ENCODE measurements at regions not wholly inside any gene's neighbourhood (a gene's known extent, or its start where the extent isn't known, plus 50 kb on each side); places are given as distances from the start of the nearest gene placed in this dataset.
"Not testable (repeated sequence)": the region's sequence is repeated elsewhere in the genome, so short reads cannot be mapped to it uniquely, and the experiment has no call there.

DNA sequence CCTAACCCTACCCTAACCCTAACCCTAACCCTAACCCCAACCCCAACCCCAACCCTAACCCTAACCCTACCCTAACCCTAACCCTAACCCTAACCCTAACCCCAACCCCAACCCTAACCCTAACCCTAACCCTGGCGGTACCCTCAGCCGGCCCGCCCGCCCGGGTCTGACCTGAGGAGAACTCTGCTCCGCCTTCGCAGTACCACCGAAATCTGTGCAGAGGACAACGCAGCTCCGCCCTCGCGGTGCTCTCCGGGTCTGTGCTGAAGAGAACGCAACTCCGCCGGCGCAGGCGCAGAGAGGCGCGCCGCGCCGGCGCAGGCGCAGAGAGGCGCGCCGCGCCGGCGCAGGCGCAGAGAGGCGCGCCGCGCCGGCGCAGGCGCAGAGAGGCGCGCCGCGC is 56.1 kb upstream of the IQSEC3 start:
- H3K27ac Mint-ChIP-seq; H3K4me3 Mint-ChIP-seq; H3K4me3 ChIP-seq (ENCODE audit: low read length); H3K36me3 Mint-ChIP-seq (ENCODE audit: low read depth); ATAC-seq (ENCODE audit: poor library complexity); H3K9me3 Mint-ChIP-seq; H3K9me3 ChIP-seq (ENCODE audit: control insufficient read depth in 1 of 2, insufficient read depth in 1 of 2, low read length in 2 of 2); DNase-seq; H3K4me1 Mint-ChIP-seq (ENCODE audit: low read depth); CTCF ChIA-PET; intact Hi-C loops (cut with DNase I, micrococcal nuclease); POLR2A ChIA-PET; H3K4me1 ChIP-seq (ENCODE audit: insufficient read depth, low read length); H3K27me3 ChIP-seq (ENCODE audit: control insufficient read depth in 1 of 2, insufficient read depth in 2 of 2, low read length in 2 of 2); H3K27ac ChIP-seq (ENCODE audit: low read depth in 1 of 2, low read length in 2 of 2); H3K36me3 ChIP-seq (ENCODE audit: insufficient read depth, low read length); H3K27me3 Mint-ChIP-seq: not testable (repeated sequence)

DNA sequence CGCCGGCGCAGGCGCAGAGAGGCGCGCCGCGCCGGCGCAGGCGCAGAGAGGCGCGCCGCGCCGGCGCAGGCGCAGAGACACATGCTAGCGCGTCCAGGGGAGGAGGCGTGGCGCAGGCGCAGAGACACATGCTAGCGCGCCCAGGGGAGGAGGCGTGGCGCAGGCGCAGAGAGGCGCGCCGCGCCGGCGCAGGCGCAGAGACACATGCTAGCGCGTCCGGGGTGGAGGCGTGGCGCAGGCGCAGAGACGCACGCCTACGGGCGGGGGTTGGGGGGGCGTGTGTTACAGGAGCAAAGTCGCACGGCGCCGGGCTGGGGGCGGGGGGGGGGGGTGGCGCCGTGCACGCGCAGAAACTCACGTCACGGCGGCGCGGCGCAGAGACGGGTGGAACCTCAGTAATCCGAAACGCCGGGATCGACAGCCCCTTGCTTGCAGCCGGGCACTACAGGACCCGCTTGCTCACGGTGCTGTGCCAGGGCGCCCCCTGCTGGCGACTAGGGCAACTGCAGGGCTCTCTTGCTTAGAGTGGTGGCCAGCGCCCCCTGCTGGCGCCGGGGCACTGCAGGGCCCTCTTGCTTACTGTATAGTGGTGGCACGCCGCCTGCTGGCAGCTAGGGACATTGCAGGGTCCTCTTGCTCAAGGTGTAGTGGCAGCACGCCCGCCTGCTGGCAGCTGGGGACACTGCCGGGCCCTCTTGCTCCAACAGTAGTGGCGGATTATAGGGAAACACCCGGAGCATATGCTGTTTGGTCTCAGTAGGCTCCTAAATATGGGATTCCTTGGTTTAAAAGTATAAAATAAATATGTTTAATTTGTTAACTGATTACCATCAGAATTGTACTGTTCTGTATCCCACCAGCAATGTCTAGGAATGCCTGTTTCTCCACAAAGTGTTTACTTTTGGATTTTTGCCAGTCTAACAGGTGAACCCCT is 55.4 kb upstream of the IQSEC3 start:
- H3K36me3 Mint-ChIP-seq (ENCODE audit: low read depth); H3K4me1 ChIP-seq (ENCODE audit: insufficient read depth, low read length); H3K27me3 ChIP-seq (ENCODE audit: control insufficient read depth in 1 of 2, insufficient read depth in 2 of 2, low read length in 2 of 2); H3K27me3 Mint-ChIP-seq; CTCF ChIA-PET; POLR2A ChIA-PET; intact Hi-C loops (cut with DNase I, micrococcal nuclease); H3K36me3 ChIP-seq (ENCODE audit: insufficient read depth, low read length); H3K9me3 Mint-ChIP-seq; H3K27ac Mint-ChIP-seq; H3K4me3 Mint-ChIP-seq; H3K4me3 ChIP-seq (ENCODE audit: low read length); H3K27ac ChIP-seq (ENCODE audit: low read depth in 1 of 2, low read length in 2 of 2); ATAC-seq (ENCODE audit: poor library complexity); H3K9me3 ChIP-seq (ENCODE audit: control insufficient read depth in 1 of 2, insufficient read depth in 1 of 2, low read length in 2 of 2); H3K4me1 Mint-ChIP-seq (ENCODE audit: low read depth): not testable (repeated sequence)
- TF ChIP-seq, protein P1, sequence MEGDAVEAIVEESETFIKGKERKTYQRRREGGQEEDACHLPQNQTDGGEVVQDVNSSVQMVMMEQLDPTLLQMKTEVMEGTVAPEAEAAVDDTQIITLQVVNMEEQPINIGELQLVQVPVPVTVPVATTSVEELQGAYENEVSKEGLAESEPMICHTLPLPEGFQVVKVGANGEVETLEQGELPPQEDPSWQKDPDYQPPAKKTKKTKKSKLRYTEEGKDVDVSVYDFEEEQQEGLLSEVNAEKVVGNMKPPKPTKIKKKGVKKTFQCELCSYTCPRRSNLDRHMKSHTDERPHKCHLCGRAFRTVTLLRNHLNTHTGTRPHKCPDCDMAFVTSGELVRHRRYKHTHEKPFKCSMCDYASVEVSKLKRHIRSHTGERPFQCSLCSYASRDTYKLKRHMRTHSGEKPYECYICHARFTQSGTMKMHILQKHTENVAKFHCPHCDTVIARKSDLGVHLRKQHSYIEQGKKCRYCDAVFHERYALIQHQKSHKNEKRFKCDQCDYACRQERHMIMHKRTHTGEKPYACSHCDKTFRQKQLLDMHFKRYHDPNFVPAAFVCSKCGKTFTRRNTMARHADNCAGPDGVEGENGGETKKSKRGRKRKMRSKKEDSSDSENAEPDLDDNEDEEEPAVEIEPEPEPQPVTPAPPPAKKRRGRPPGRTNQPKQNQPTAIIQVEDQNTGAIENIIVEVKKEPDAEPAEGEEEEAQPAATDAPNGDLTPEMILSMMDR (IDR thresholded peaks at IDR 0.05): peak; percentile 20
- DNase-seq: peak in 1 of 14 experiments; percentile 26

DNA sequence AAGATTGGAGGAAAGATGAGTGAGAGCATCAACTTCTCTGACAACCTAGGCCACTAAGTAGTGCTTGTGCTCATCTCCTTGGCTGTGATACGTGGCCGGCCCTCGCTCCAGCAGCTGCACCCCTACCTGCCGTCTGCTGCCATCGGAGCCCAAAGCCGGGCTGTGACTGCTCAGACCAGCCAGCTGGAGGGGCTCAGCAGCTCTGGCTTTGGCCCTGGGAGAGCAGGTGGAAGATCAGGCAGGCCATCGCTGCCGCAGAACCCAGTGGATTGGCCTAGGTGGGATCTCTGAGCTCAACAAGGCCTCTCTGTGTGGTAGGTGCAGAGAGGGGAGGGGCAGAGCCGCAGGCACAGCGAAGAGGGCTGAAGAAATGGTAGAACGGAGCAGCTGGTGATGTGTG is 54.3 kb upstream of the IQSEC3 start:
- H3K4me1 ChIP-seq (ENCODE audit: insufficient read depth, low read length); H3K4me3 Mint-ChIP-seq; intact Hi-C loops (cut with DNase I, micrococcal nuclease); H3K27me3 Mint-ChIP-seq; ATAC-seq (ENCODE audit: poor library complexity); H3K4me3 ChIP-seq (ENCODE audit: low read length); H3K36me3 ChIP-seq (ENCODE audit: insufficient read depth, low read length); H3K27ac Mint-ChIP-seq; H3K27ac ChIP-seq (ENCODE audit: low read depth in 1 of 2, low read length in 2 of 2); H3K9me3 ChIP-seq (ENCODE audit: control insufficient read depth in 1 of 2, insufficient read depth in 1 of 2, low read length in 2 of 2); DNase-seq; H3K4me1 Mint-ChIP-seq (ENCODE audit: low read depth); H3K36me3 Mint-ChIP-seq (ENCODE audit: low read depth); H3K9me3 Mint-ChIP-seq; POLR2A ChIA-PET; H3K27me3 ChIP-seq (ENCODE audit: control insufficient read depth in 1 of 2, insufficient read depth in 2 of 2, low read length in 2 of 2); CTCF ChIA-PET: not testable (repeated sequence)

DNA sequence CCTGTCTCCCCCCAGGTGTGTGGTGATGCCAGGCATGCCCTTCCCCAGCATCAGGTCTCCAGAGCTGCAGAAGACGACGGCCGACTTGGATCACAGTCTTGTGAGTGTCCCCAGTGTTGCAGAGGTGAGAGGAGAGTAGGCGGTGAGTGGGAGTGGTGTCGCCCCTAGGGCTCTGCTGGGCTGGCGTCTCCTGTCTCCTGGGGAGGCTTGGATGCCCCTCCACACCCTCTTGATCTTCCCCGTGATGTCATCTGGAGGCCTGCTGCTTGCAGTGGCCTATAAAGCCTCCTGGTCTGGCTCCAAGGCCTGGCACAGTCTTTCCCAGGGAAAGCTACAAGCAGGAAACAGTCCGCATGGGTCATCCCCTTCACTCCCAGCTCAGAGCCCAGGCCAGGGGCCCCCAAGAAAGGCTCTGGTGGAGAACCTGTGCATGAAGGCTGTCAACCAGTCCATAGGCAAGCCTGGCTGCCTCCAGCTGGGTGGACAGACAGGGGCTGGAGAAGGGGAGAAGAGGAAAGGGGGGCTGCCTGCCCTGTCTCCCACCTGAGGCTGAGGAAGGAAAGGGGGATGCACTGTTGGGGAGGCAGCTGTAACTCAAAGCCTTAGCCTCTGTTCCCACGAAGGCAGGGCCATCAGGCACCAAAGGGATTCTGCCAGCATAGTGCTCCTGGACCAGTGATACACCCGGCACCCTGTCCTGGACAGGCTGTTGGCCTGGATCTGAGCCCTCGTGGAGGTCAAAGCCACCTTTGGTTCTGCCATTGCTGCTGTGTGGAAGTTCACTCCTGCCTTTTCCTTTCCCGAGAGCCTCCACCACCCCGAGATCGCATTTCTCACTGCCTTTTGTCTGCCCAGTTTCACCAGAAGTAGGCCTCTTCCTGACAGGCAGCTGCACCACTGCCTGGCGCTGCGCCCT is 53.6 kb upstream of the IQSEC3 start:
- POLR2A ChIA-PET; H3K27me3 Mint-ChIP-seq; intact Hi-C loops (cut with DNase I, micrococcal nuclease); H3K36me3 ChIP-seq (ENCODE audit: insufficient read depth, low read length); H3K36me3 Mint-ChIP-seq (ENCODE audit: low read depth); H3K27ac Mint-ChIP-seq; H3K4me1 ChIP-seq (ENCODE audit: insufficient read depth, low read length); H3K4me3 ChIP-seq (ENCODE audit: low read length); H3K4me3 Mint-ChIP-seq; ATAC-seq (ENCODE audit: poor library complexity); H3K27ac ChIP-seq (ENCODE audit: low read depth in 1 of 2, low read length in 2 of 2); H3K9me3 Mint-ChIP-seq; H3K4me1 Mint-ChIP-seq (ENCODE audit: low read depth); CTCF ChIA-PET; H3K27me3 ChIP-seq (ENCODE audit: control insufficient read depth in 1 of 2, insufficient read depth in 2 of 2, low read length in 2 of 2); H3K9me3 ChIP-seq (ENCODE audit: control insufficient read depth in 1 of 2, insufficient read depth in 1 of 2, low read length in 2 of 2): not testable (repeated sequence)
- peak in 1 of 14 experiments; percentile 35 for DNase-seq

DNA sequence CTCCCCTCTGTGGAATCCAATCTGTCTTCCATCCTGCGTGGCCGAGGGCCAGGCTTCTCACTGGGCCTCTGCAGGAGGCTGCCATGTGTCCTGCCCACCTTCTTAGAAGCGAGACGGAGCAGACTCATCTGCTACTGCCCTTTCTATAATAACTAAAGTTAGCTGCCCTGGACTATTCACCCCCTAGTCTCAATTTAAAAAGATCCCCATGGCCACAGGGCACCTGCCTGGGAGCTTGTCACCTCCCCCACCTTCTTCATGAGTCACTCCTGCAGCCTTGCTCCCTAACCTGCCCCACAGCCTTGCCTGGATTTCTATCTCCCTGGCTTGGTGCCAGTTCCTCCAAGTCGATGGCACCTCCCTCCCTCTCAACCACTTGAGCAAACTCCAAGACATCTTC is 52.7 kb upstream of the IQSEC3 start:
- POLR2A ChIA-PET; H3K27ac Mint-ChIP-seq; H3K4me1 Mint-ChIP-seq (ENCODE audit: low read depth); H3K36me3 ChIP-seq (ENCODE audit: insufficient read depth, low read length); ATAC-seq (ENCODE audit: poor library complexity); H3K27me3 Mint-ChIP-seq; H3K27ac ChIP-seq (ENCODE audit: low read depth in 1 of 2, low read length in 2 of 2); intact Hi-C loops (cut with DNase I, micrococcal nuclease); H3K9me3 Mint-ChIP-seq; H3K27me3 ChIP-seq (ENCODE audit: control insufficient read depth in 1 of 2, insufficient read depth in 2 of 2, low read length in 2 of 2); H3K4me1 ChIP-seq (ENCODE audit: insufficient read depth, low read length); H3K4me3 ChIP-seq (ENCODE audit: low read length); H3K36me3 Mint-ChIP-seq (ENCODE audit: low read depth); CTCF ChIA-PET; DNase-seq; H3K9me3 ChIP-seq (ENCODE audit: control insufficient read depth in 1 of 2, insufficient read depth in 1 of 2, low read length in 2 of 2); H3K4me3 Mint-ChIP-seq: not testable (repeated sequence)

DNA sequence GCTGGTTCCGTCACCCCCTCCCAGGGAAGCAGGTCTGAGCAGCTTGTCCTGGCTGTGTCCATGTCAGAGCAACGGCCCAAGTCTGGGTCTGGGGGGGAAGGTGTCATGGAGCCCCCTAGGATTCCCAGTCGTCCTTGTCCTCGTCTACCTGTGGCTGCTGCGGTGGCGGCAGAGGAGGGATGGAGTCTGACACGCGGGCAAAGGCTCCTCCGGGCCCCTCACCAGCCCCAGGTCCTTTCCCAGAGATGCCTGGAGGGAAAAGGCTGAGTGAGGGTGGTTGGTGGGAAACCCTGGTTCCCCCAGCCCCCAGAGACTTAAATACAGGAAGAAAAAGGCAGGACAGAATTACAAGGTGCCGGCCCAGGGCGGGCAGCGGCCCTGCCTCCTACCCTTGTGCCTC is 51.9 kb upstream of the IQSEC3 start:
- H3K9me3 ChIP-seq (ENCODE audit: control insufficient read depth in 1 of 2, insufficient read depth in 1 of 2, low read length in 2 of 2); H3K36me3 ChIP-seq (ENCODE audit: insufficient read depth, low read length); H3K4me1 ChIP-seq (ENCODE audit: insufficient read depth, low read length); H3K27ac ChIP-seq (ENCODE audit: low read depth in 1 of 2, low read length in 2 of 2); H3K27ac Mint-ChIP-seq; H3K27me3 ChIP-seq (ENCODE audit: control insufficient read depth in 1 of 2, insufficient read depth in 2 of 2, low read length in 2 of 2); H3K36me3 Mint-ChIP-seq (ENCODE audit: low read depth); H3K4me1 Mint-ChIP-seq (ENCODE audit: low read depth); CTCF ChIA-PET; H3K4me3 Mint-ChIP-seq; H3K9me3 Mint-ChIP-seq; ATAC-seq (ENCODE audit: poor library complexity); DNase-seq; H3K4me3 ChIP-seq (ENCODE audit: low read length); POLR2A ChIA-PET; H3K27me3 Mint-ChIP-seq; intact Hi-C loops (cut with DNase I, micrococcal nuclease): not testable (repeated sequence)

Measured in CD4-positive, alpha-beta T cell (primary cell).